HG03108 (cell line): ENCODE measurements at regions not wholly inside any gene's neighbourhood (a gene's known extent, or its start where the extent isn't known, plus 50 kb on each side); places are given as distances from the start of the nearest gene placed in this dataset.

Experiments used
- ATAC-seq: cut with Tn5 transposase; IDR thresholded peaks from one replicate; pipeline ENCODE4 v1.9.1; 2021; ENCODE audit warnings: moderate library complexity; ENCODE audit not compliant: unreplicated experiment

DNA sequence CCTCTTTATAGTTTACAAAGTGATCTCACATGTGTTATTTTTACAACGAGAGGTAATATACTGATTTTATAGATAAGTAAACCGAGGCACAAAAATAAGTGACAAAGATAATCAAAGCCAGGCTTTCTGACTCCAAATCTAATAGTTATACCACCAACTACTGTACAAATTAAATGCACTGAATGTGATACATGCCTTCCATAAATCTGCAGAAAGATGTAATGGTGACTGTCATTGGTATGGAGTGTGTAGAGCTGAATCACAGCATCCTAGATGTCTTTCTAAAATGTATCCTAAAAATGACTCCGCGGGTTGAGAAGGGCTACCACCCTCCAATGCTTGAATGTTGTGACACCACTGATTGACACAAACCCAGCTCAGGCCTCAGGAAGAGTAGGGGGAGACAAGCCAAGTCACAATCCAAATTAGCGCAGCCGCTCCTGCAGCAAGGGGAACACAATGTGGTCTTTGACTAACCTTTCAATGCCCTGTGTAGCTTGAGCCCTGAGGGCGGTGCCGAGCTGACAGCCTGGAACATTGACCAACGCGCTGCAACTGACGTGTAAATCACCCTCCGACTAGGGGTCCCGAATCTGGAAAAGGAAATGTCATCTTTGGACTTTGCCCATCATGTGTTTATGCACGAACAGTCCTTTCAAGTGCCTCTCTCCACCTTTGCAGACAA, 136.8 kb downstream of the OLIG3 start:
- no peak for ATAC-seq

DNA sequence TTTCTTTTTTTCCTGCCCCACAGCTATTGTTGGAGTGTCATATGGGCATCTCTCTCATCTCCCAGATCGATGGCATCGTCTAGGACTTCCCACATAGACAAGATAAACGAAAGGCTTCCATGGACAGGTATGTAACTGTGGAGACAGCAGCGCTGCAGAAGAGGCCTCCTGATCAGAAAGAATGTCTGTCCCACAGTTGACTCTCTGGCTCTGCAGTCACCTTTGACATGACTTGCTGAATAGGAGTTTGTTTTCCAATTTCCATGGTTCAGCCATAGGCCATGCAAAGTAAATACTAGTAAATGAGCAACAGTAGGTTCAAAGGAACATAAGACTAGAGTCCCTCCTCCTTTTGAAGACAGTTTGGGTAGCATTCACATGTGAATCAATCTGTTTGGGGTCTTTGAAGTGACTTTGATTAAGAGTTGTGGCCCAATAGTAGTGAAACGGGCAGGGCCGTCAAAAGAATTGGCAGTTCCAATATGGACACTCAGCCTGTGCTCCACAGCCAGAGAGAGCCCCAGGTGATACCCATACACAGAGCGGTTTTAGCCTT, 134.7 kb upstream of the IFNGR1 start:
- no peak for ATAC-seq

DNA sequence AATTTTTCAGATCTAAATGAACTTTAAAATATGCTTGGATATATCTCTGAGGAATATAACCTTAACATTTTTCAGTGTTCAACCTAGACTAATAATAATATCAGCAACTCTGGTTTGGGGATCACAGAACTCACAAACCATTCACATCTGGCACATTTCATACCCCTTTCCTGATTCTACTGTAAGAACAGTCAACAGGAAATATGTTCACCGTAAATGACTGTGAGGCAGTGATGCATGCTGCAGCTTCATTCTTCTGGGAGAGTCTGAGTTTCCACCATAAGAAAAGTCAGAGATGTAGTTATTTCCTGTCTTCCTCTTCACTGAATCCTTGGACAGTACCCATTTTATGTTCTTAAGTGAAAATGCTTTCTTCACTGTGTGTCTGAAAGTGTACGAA, 134.2 kb upstream of the IFNGR1 start:
- no peak for ATAC-seq

DNA sequence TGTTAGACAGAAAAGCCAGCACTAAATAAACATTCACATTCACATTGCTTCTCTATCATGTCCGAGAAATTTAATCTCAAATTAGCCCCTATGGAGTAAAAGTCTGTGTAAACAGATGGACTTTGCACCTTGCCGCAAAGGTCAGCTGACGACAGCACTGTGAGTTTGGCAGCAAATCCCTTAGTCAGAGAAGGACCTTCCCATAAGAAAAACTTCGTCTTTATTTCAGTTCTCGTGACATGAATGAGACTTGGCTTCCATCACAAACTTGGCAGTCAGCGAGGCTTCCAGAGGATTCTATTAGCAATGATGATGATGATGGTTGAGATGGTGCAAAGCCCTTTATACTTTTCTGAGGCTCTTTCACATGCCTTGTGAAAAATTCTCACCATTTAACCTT, 133.7 kb upstream of the IFNGR1 start:
- no peak for ATAC-seq

DNA sequence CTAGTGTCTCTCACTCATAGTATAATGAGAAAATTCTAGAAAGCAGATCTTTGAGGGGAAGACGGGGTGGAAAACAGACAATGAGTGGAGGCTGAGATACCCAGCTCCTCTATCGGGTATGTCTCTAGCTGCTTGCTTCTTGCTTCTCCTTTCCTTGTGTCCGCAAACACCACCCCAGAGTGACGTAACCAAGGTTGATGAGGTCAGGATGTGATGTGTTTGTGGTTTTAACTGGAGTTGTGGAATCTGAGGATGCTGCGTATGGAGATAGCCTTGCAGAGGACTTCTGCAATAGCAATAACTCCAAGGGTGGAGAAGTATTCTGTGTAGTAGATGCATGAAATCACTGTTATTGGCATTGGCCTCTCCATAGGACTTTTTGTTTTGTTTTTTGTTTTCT, 132.7 kb upstream of the IFNGR1 start:
- ATAC-seq: no peak

DNA sequence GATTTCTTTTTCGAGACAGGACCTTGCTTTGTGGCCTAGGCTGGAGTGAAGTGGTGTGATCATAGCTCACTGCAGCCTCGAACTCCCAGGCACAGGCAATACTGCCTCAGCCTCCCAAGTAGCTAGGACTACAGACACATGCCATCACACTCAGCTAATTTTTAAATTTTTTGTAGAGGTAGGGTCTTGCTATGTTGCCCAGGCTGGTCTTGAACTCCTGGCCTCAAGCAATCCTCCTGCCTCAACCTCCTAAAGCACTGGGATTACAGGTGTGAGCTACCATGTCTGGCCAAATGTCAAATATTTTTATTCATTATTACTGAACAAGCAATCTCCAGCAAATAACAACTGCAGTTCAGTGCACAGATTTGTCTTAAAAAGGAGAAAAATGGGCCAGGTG, 131.7 kb upstream of the IFNGR1 start:
- no peak for ATAC-seq

DNA sequence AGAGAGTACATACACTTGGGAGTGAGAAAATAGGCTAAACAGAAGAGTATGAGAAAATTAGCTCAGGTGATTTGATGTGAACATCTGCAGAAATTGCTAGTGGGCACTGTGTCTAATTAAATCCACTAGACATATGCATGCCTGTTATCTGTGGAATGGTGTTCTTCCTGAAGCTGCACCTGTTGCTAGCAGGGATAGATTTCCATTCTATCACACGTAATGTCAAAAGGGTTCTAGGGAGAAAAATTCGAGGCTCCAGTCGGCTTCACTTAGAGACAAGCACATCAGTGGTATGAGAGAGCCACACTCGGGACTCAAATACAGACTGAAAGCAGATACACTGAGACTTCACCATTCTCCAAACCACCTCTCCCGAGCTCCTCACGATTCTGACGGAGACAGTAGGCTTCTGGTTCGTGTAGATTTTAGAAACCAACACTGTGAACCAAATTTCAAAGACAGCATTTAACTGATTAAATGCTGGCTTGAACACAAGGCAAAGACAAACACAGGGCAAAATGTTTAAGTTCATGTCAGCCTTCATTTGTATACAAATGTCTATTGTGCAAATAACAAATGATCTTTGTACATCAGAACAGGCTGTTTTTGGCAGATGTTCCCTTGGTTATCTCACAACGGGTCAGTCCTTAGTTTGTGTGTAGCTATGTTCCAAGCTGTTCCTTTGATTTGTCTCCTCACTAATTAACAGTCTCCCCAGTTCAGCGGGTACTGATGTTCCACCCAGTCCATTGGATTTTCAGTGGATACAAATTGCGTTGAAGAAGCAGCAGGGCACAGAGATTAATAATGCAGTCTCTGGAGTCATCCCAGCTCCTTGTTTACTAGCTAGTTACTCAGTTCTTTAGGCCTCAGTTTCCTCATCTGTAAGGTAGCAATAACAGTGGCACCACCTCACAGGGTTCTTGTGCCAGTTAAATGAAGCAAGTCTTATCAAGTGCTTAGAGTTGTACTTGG, 131.0 kb upstream of the IFNGR1 start:
- no peak for ATAC-seq

DNA sequence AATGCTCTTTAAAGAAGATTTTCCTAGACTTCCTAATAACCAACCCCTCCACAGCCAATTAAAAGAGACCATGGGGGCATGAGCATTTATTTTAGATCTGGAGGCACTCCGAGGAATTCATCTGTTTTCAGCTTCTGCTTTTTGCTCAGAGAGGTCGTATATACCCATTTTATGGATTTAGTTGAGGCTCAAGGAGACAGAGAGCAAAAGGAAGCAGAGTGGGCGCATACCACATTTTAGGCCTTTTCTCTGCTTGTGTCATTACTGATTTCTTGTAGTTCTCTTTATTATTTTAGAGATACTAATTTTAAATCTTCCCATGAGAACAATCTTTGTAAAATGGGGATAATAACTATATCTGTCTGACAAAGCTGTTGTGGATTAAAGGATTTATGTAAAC, 129.6 kb upstream of the IFNGR1 start:
- no peak for ATAC-seq

DNA sequence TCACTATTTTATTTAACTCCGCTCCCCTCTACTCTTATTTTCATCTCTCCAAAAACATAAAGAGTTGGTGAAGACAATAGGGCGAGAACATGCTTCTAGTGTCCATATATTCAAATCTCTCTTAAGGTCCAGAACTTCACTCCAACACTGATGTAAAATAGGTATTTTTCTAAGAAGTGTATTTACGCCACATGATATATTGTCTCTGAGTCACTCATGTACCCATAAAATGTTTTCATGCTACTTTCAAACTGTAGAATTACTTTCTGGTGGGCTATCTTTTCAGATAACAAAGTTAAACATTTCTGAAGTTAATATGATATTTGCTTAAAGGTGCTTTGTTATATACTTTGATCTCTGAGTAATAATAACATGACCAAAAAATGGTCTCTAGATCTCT, 124.1 kb upstream of the IFNGR1 start:
- ATAC-seq: no peak

DNA sequence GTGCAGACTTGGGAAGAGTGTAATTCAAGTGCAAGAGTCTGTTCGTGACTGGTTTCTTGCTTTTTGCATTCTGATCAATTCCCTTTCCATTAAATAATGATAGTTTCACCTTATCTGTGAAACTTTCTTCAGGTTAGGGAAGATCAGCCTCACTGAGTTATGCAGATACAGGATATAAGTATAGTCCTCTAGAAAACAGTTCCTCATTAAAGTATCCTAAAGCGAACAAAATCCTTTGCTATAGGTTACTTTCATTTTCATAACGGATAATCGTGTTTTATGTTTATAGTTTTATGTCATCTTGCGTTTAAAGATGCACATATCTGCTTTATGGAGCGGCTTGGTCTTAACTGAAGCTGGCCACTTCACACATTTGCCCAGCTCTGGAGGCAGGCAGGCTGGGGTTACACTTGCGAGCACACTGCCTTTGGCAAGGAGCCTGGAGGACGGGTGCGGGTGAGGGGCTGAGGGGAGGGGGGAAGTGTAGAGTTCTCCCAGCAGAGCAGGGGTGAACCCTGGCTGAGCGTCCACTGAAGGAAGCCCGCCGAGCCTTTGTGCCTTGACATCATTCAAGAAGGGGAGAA, 123.5 kb upstream of the IFNGR1 start:
- ATAC-seq: no peak

DNA sequence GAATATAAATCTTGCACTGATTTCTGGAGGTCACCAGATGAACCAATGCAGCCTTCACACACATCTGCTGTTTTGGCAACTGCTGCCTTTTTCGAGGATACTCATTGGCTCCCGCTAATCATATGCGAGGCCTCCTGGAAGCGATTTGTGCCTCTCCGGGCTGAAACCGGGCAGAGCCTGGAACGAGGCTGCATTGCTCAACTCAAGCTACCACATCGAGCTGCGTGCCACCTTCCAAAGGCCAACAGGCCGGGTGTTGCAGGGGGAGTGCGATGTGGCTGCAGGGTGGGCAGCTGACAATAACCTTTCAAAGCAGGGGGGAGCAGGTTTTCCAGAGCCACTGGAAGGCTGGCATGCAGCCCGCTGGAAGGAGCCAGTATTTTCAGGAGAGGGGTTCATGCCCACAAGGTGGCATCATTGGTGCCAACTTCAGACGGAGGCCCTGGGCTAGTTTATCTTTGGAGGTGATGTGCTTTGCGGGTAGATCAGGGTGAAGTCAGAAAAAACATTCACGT, 122.6 kb upstream of the IFNGR1 start:
- ATAC-seq: no peak

DNA sequence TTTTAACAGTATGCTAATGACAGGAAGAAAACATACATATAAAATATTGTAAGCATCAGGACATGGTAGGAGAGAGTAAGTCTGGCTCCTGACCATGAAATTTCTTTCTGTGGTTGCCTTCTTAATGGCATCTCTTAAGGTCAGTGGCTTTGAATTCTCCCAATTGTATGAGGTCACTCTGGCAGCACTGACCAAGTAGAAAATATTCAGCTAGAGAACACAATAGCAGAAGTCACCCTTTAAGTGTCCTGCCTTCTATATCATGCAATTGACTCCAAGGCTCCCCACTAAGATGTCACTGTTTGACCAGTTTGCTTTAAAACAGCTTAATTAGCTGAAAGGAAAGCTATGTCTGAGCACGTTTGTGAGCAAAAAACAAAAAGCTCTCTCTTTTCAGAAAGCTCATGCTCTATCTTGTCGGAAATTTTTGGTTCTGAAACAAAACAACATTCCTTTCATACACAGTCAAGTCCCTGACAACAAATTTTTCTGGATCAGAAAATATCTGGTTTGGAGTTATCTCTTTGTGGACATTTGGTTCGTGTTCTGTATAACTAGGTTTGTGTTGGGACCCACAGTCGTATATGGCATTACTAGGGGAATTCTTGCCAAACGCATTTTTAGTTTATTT, 120.9 kb upstream of the IFNGR1 start:
- no peak for ATAC-seq

DNA sequence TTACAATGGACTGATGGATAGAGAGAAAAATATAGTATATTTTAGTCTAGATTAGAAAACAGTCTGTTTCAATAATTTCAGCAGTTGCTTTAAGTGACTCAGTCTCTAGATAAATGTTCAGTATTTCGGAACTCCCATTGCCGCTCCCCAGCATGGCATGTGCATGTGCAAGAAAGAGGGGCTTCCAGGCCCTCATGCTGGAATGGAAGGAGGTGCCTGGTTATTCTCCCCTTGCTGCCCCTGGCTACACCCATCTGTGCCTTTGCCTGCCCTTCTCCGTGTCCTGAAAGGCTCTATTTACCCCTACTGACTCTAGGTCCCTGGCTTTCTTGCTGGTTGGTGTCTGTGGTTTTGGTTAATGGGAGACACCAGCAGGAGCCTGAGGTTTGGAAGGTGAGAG, 115.7 kb upstream of the IFNGR1 start:
- ATAC-seq: no peak

DNA sequence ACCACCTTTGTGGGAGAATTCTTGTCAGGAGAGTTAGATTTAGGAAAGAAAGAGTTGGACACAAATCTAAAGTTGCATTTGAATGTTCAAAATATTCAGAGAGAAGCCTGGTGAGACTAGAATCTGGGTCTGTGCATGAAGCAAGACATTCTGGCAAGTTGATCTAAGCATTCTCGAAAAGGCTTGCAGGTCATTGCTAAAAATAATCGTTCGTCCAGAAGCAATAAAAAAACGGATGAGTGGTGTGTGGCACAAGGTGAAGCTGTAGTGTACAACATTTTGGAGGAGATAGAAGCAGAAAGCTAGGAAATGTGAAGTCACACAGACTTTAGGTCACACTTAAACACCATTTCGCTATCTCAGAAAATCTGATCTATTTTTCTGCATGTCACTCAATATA, 114.9 kb upstream of the IFNGR1 start:
- ATAC-seq: no peak

DNA sequence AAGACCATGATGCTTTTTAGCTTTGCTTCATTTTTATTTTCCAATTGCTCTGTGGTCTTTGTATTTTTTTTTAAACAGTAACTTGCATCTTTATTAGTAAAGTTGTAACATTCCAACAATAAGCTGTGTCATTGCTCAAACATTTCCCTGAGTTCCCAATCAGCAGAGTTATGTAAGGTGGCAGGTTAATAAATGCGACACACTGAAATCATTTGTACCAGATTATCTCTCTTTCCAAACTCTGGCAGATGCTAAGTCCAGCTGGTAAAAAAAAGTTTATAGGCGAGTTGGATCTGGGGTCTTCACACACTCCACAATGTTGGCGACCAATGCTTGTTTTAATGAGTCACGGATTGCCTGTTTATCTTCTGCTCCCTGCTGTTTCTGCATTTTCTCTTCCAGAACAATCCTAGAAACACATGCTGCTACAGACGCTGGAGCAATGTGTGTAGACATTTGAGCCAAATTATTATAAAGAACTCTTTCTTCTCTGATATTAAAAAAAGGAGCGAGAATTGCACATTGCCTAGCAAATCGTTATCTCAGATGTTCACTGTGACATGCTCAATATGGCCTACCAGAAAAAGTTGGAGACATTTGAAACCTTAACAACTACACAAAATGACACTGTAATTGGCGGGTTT, 113.6 kb upstream of the IFNGR1 start:
- no peak for ATAC-seq

DNA sequence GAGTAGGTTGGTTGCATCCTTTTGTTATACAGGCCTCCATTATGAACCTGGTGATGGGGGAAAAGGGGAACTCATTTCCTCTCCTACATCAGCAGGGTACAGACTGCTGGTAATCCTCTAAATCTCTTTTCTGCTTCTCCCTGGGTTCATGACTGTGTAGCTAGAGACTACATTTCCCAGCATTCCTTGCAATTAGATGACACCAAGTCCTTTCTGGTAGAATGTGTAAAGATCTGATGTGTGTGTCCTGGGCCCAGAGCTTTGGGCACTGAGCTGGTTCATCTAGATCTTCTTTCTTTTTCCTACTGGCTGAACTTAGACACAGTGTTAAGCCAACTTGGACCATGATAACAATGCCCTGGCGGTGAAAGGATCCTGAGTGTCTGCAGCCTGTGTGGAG, 104.7 kb upstream of the IFNGR1 start:
- ATAC-seq: no peak

DNA sequence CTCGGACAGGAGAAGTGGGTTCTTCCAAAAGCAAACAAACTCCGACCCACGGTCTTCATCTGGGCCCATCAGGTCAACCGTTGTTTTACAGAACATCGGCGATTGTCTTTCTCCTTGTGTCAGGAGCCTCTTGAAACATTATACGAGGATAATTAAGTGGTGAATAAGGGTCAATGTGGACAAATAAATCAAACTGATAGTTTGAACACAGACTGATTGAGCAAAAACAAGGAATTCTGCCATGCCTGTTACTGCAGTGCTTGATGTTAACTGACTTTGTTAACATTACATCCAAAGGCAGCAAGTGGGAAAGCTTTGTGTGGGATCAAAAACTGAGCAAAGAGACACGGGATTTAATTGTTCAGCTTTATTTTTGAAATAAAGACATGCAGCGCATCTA, 101.1 kb upstream of the IFNGR1 start:
- ATAC-seq: no peak

DNA sequence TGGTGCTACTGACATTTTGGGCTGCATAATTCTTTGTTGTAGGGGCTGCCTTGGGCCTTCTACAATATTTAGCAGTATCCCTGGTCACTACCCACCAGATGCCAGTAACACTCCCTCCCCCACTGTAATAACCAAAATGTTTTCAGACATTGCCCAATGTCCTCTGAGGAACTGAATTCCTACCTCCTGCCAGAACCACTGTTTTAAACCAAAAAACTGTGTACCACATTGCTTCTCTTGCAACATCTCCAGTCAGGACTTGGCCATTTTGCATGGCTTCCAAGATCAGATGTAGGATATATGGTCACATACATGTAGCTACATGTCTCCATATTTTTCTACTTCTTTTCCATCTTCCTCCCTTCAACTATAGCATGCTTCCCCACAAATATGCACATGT, 97.4 kb upstream of the IFNGR1 start:
- ATAC-seq: no peak

DNA sequence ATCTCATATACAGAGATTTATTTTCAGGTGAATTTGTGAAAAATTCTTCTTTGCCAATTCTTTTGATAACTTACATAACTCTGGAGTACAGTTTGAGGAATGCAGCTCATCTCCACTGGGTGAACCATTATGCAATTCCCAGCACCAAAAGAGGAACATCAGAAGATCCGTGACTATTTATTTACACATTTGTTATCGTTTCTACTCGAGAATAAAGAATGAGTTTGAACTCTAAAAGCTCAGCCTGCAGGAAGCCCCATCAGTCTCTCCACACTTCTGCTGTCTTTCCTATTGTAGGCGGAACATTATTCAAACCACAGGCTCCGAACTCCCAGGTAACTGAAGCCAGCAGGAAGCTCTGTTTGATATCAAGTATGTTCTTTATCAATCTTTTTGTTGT, 95.9 kb upstream of the IFNGR1 start:
- no peak for ATAC-seq
